WERI-Rb-1 (cell line): ENCODE measurements at regions not wholly inside any gene's neighbourhood (a gene's known extent, or its start where the extent isn't known, plus 50 kb on each side); places are given as distances from the start of the nearest gene placed in this dataset.
"Not testable (repeated sequence)": the region's sequence is repeated elsewhere in the genome, so short reads cannot be mapped to it uniquely, and the experiment has no call there.

Experiments used
- DNase-seq: peaks from one replicate; pipeline ENCODE4 v3.0.0-alpha.2; 2020
- H3K27ac ChIP-seq: fragments of 250-450 bp; sonication (Bioruptor Pico); 2 replicates; pipeline ENCODE4 v1.5.1; 2020; ENCODE audit warnings: mild to moderate bottlenecking, moderate library complexity
- H3K27me3 ChIP-seq: fragments of 250-450 bp; sonication (Bioruptor Pico); 2 replicates; pipeline ENCODE4 v1.5.1; 2021; ENCODE audit warnings: mild to moderate bottlenecking, low read depth, moderate library complexity; ENCODE audit not compliant: insufficient read depth, severe bottlenecking
- H3K36me3 ChIP-seq: fragments of 250-450 bp; sonication (Bioruptor Pico); 2 replicates; pipeline ENCODE4 v1.5.1; 2020; ENCODE audit warnings: mild to moderate bottlenecking, moderate library complexity
- H3K4me3 ChIP-seq: 2 replicates; pipeline ENCODE4 v1.5.1; 2011; ENCODE audit warnings: low read depth, mild to moderate bottlenecking, control low read depth, low read length
- H3K9me3 ChIP-seq: fragments of 250-450 bp; sonication (Bioruptor Pico); 2 replicates; pipeline ENCODE4 v1.5.1; 2021; ENCODE audit warnings: mild to moderate bottlenecking, moderate library complexity; ENCODE audit not compliant: severe bottlenecking
- CTCF ChIP-seq: IDR thresholded peaks from 2 replicates; pipeline ENCODE4 v1.5.1; 2011; ENCODE audit warnings: low read depth, mild to moderate bottlenecking, control low read depth, inconsistent platforms, low read length

GRCh38 chr2:138066139-138066806, 102.0 kb downstream of the HNMT start:
- no peak for DNase-seq
- no peak overlapping the region for H3K4me3 ChIP-seq

GRCh38 chr2:138066841-138067240, 102.6 kb downstream of the HNMT start:
- Histone ChIP-seq H3K27ac (no peak overlapping the region), H3K9me3 (no peaks in the 10 kb centered on the region), H3K27me3 (peaks cover 20% of the 10 kb centered on the region), H3K36me3 (no peaks in the 10 kb centered on the region), H3K4me3 (no peak overlapping the region)
- DNase-seq = no peak
- no peak for TF ChIP-seq CTCF

More at GRCh38 chr2:138066139-138066806, 102.0 kb downstream of the HNMT start:
- no peaks in the 10 kb centered on the region for H3K9me3 ChIP-seq
- no peak overlapping the region for H3K27ac ChIP-seq
- no peaks in the 10 kb centered on the region for H3K36me3 ChIP-seq
- no peak for TF ChIP-seq CTCF
- peaks cover 18% of the 10 kb centered on the region for H3K27me3 ChIP-seq

GRCh38 chr2:138068669-138069068, 104.4 kb downstream of the HNMT start:
- not testable (repeated sequence) for DNase-seq, H3K27ac ChIP-seq, H3K36me3 ChIP-seq, H3K4me3 ChIP-seq, H3K9me3 ChIP-seq
- H3K27me3 ChIP-seq = peaks cover 25% of the 10 kb centered on the region

- DNase-seq, H3K27ac ChIP-seq, H3K4me3 ChIP-seq, H3K36me3 ChIP-seq, H3K9me3 ChIP-seq: not testable (repeated sequence)
- H3K27me3 ChIP-seq = peaks cover 36% of the 10 kb centered on the region
Measured at GRCh38 chr2:138071042-138071719, 106.9 kb downstream of the HNMT start.

- Histone ChIP-seq H3K36me3 (no peaks in the 10 kb centered on the region), H3K9me3 (no peaks in the 10 kb centered on the region), H3K27ac (no peak overlapping the region), H3K27me3 (peaks cover 38% of the 10 kb centered on the region), H3K4me3 (no peak overlapping the region)
- DNase-seq = peak; percentile 45
- TF ChIP-seq CTCF = no peak
Measured at GRCh38 chr2:138071720-138072719, 107.7 kb downstream of the HNMT start.

- no peak for TF ChIP-seq CTCF
Measured at GRCh38 chr2:138078153-138078552, 113.9 kb downstream of the HNMT start.

More at GRCh38 chr2:138078153-138078552, 113.9 kb downstream of the HNMT start:
- Histone ChIP-seq H3K4me3 (no peak overlapping the region), H3K27me3 (peaks cover 21% of the 10 kb centered on the region), H3K9me3 (no peaks in the 10 kb centered on the region), H3K27ac (no peak overlapping the region), H3K36me3 (no peaks in the 10 kb centered on the region)
- no peak for DNase-seq
